Fibroblast of skin of scalp (primary cell): ENCODE measurements at regions not wholly inside any gene's neighbourhood (a gene's known extent, or its start where the extent isn't known, plus 50 kb on each side); places are given as distances from the start of the nearest gene placed in this dataset.

Source experiments
- DNase-seq: peaks from one replicate; pipeline ENCODE4 v3.0.0-alpha.2; 2013

GRCh38 chr5:8576178-8576577 is 707.2 kb downstream of the MTRR start:
- no peak for DNase-seq

- DNase-seq = no peak
These were observed 708.8 kb downstream of the MTRR start for GRCh38 chr5:8577792-8578191.

- DNase-seq = no peak
These were observed 711.4 kb downstream of the MTRR start for GRCh38 chr5:8580298-8580697.

- no peak for DNase-seq
These were observed 712.1 kb downstream of the MTRR start for GRCh38 chr5:8581047-8581446.

GRCh38 chr5:8585230-8586018 is 716.5 kb downstream of the MTRR start:
- DNase-seq = no peak

GRCh38 chr5:8590959-8591358 is 722.0 kb downstream of the MTRR start:
- DNase-seq = no peak

- DNase-seq = no peak
These were observed 729.4 kb downstream of the MTRR start for GRCh38 chr5:8598356-8598755.

- DNase-seq = no peak
These were observed 730.0 kb downstream of the MTRR start for GRCh38 chr5:8598996-8599395.

- peak; percentile 1 for DNase-seq
These were observed 731.9 kb downstream of the MTRR start for GRCh38 chr5:8600843-8601242.

- peak; percentile 2 for DNase-seq
These were observed 732.9 kb downstream of the MTRR start for GRCh38 chr5:8601831-8602354.

GRCh38 chr5:8606231-8606630 is 737.3 kb downstream of the MTRR start:
- DNase-seq = no peak

- no peak for DNase-seq
These were observed 742.1 kb downstream of the MTRR start for GRCh38 chr5:8611067-8611466.

GRCh38 chr5:8613078-8613685 is 744.2 kb downstream of the MTRR start:
- DNase-seq = no peak

- no peak for DNase-seq
These were observed 746.4 kb downstream of the MTRR start for GRCh38 chr5:8615142-8615858.

- DNase-seq = no peak
These were observed 759.6 kb downstream of the MTRR start for GRCh38 chr5:8628521-8628920.

- peak; percentile 58 for DNase-seq
These were observed 764.3 kb downstream of the MTRR start for GRCh38 chr5:8633259-8633658.

GRCh38 chr5:8633696-8634095 is 764.7 kb downstream of the MTRR start:
- peak; percentile 76 for DNase-seq

GRCh38 chr5:8634219-8634618 is 765.3 kb downstream of the MTRR start:
- no peak for DNase-seq

GRCh38 chr5:8641786-8642505 is 773.0 kb downstream of the MTRR start:
- no peak for DNase-seq

GRCh38 chr5:8644377-8644776 is 775.4 kb downstream of the MTRR start:
- no peak for DNase-seq

- peak; percentile 34 for DNase-seq
These were observed 778.2 kb downstream of the MTRR start for GRCh38 chr5:8647111-8647510.

- DNase-seq = peak; percentile 75
These were observed 781.2 kb downstream of the MTRR start for GRCh38 chr5:8650186-8650585.
